ENCODE measurements at regions not wholly inside any gene's neighbourhood (a gene's known extent, or its start where the extent isn't known, plus 50 kb on each side); places are given as distances from the start of the nearest gene placed in this dataset.
"Not testable (repeated sequence)": the region's sequence is repeated elsewhere in the genome, so short reads cannot be mapped to it uniquely, and the experiment has no call there.

DNA sequence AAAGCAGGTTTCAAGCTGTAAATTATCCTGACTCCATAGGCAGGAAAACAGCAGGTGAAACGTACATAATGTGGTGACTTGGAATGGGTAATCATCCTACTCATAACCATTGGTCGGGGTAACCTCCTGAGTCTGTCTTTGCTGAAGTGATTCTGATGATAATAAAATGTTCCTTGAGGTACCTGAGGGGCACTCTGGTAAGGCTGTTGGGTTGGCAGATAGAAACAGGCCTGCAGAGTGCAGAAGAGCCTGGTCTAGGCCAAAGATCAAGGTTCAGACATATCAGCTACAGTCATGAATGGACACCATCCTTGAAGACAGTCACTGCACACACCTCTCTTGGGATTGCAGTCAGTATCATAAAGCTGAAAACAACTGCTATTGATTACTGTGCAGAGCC, 174.7 kb upstream of the RPL34 start:
- Mint-ChIP-seq H3K36me3 (ENCODE audit: low read depth, unreplicated experiment) (no peaks in the 10 kb centered on the region), H3K4me1 (ENCODE audit: unreplicated experiment) (no peaks in the 10 kb centered on the region), H3K27me3 (ENCODE audit: unreplicated experiment) (no peaks in the 10 kb centered on the region), H3K4me3 (ENCODE audit: unreplicated experiment) (no peak overlapping the region), H3K27ac (ENCODE audit: unreplicated experiment) (no peak overlapping the region), H3K9me3 (ENCODE audit: unreplicated experiment) (no peaks in the 10 kb centered on the region)
- TF ChIP-seq, protein P1, sequence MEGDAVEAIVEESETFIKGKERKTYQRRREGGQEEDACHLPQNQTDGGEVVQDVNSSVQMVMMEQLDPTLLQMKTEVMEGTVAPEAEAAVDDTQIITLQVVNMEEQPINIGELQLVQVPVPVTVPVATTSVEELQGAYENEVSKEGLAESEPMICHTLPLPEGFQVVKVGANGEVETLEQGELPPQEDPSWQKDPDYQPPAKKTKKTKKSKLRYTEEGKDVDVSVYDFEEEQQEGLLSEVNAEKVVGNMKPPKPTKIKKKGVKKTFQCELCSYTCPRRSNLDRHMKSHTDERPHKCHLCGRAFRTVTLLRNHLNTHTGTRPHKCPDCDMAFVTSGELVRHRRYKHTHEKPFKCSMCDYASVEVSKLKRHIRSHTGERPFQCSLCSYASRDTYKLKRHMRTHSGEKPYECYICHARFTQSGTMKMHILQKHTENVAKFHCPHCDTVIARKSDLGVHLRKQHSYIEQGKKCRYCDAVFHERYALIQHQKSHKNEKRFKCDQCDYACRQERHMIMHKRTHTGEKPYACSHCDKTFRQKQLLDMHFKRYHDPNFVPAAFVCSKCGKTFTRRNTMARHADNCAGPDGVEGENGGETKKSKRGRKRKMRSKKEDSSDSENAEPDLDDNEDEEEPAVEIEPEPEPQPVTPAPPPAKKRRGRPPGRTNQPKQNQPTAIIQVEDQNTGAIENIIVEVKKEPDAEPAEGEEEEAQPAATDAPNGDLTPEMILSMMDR (IDR thresholded peaks at IDR 0.05; ENCODE audit: unreplicated experiment): no peak
- no peak for DNase-seq (ENCODE audit: low spot score)

DNA sequence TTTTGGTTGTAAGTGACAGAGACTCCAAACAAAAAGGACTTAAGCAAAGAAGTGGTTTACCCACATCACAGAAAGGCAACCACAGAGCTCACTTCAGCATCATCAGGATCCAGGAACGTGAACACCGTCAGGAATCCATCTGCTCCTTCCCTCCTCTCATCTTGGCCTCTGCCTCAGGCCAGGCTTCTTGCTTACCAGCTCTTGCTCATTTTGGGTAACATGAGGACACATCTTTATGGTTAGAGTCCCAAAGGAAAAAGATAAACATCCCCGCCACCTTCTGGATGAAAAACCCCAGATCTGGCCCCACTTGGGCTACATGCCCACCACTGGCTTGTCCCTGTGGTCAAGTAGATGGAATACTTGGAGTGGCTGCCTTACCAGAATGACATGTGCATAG, 176.8 kb upstream of the RPL34 start:
- no peaks in the 10 kb centered on the region for H3K27me3 Mint-ChIP-seq (ENCODE audit: unreplicated experiment)
- H3K9me3 Mint-ChIP-seq (ENCODE audit: unreplicated experiment): no peaks in the 10 kb centered on the region
- H3K4me1 Mint-ChIP-seq (ENCODE audit: unreplicated experiment): no peaks in the 10 kb centered on the region
- DNase-seq (ENCODE audit: low spot score): no peak
- TF ChIP-seq, protein P1 (IDR thresholded peaks at IDR 0.05; ENCODE audit: unreplicated experiment): no peak
- H3K4me3 Mint-ChIP-seq (ENCODE audit: unreplicated experiment): no peak overlapping the region
- H3K36me3 Mint-ChIP-seq (ENCODE audit: low read depth, unreplicated experiment): no peaks in the 10 kb centered on the region
- H3K27ac Mint-ChIP-seq (ENCODE audit: unreplicated experiment): no peak overlapping the region

DNA sequence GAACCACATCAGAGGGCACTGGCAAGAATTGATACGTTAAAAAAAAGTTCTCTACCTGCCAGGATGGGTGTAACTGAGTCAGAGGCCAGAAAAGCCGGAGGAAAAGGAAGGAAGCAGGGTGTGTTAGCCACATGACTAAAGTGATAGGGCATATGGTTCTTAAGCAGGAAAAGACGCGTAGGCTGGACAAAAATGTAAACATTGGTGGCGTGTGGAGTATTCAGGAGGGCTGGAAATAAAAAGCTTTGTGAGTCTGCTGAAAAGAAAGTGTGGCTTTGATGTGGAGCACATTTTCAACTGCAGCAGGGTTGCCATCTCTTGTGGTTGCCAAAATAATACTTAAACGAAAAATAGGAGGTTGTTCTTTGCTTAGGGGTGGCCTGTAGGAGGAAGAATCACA, 186.5 kb upstream of the RPL34 start:
- Mint-ChIP-seq H3K27ac (ENCODE audit: unreplicated experiment) (no peak overlapping the region), H3K36me3 (ENCODE audit: low read depth, unreplicated experiment) (no peaks in the 10 kb centered on the region), H3K9me3 (ENCODE audit: unreplicated experiment) (no peaks in the 10 kb centered on the region), H3K4me3 (ENCODE audit: unreplicated experiment) (no peak overlapping the region), H3K4me1 (ENCODE audit: unreplicated experiment) (peaks cover 5% of the 10 kb centered on the region), H3K27me3 (ENCODE audit: unreplicated experiment) (peaks cover 2% of the 10 kb centered on the region)
- TF ChIP-seq, protein P1 (IDR thresholded peaks at IDR 0.05; ENCODE audit: unreplicated experiment): no peak
- DNase-seq (ENCODE audit: low spot score): no peak

DNA sequence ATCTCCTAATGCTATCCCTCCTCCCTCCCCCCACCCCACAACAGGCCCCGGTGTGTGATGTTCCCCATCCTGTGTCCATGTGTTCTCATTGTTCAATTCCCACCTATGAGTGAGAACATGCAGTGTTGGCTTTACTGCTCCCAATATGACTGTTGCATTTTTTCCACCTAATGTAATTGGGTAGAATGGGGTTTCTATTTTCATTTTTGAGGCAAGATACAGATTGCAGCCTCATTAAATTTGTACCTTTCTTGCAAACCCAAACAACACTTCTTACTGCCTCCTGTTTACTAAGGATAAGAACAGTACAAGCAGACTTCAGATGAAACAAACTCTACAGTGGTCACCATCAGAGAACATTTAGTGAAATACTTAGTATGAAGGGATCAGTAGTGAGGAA, 187.0 kb upstream of the RPL34 start:
- H3K27ac Mint-ChIP-seq (ENCODE audit: unreplicated experiment): not testable (repeated sequence)

DNA sequence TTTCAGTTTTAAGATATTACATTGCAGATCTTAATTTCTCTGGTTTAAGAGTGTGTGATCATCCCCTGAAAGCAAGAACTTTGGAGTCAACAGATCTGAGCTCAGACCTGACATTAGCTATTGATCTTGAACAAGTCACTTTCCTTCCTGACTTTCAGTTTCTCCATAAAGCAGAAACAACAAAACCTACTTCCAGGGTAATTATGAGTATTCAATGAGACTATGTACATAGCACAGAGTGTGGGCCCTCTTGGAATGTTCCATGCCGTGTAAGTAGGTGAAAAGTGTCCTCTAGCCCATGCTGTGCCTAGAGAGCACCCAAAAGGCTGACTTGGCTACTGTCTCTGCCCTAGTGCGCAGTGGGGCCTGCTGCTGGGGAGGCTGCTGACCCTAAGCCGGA, 188.0 kb upstream of the RPL34 start:
- DNase-seq (ENCODE audit: low spot score): no peak
- Mint-ChIP-seq H3K9me3 (ENCODE audit: unreplicated experiment) (no peaks in the 10 kb centered on the region), H3K27ac (ENCODE audit: unreplicated experiment) (no peak overlapping the region), H3K4me3 (ENCODE audit: unreplicated experiment) (no peak overlapping the region), H3K27me3 (ENCODE audit: unreplicated experiment) (peaks cover 2% of the 10 kb centered on the region), H3K36me3 (ENCODE audit: low read depth, unreplicated experiment) (no peaks in the 10 kb centered on the region), H3K4me1 (ENCODE audit: unreplicated experiment) (peaks cover 5% of the 10 kb centered on the region)
- TF ChIP-seq, protein P1 (IDR thresholded peaks at IDR 0.05; ENCODE audit: unreplicated experiment): no peak

More for the DNA sequence above, 187.0 kb upstream of the RPL34 start:
- not testable (repeated sequence) for H3K4me3 Mint-ChIP-seq (ENCODE audit: unreplicated experiment); H3K9me3 Mint-ChIP-seq (ENCODE audit: unreplicated experiment); H3K27me3 Mint-ChIP-seq (ENCODE audit: unreplicated experiment); H3K36me3 Mint-ChIP-seq (ENCODE audit: low read depth, unreplicated experiment); H3K4me1 Mint-ChIP-seq (ENCODE audit: unreplicated experiment); DNase-seq (ENCODE audit: low spot score)

DNA sequence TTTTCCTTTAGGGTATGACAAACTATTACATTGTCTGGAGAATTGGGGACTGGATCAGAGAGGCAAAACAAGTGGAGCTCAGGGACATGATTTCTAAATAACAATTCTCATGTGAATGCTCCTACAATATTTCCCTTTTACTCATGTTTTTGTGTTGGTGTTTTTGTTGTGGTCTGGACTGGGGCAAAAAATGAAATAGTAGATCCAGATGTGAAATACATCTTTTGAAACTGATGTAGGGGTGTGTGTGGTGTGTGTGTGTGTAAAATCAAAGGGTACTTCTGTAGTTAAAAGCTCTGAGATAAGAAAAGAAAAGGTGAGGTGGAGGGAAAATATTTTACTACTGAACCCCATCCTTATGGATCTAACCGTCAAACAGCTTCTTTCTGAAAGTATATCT, 188.4 kb upstream of the RPL34 start:
- H3K9me3 Mint-ChIP-seq (ENCODE audit: unreplicated experiment): no peaks in the 10 kb centered on the region

More for the DNA sequence above, 188.4 kb upstream of the RPL34 start:
- DNase-seq (ENCODE audit: low spot score): no peak
- Mint-ChIP-seq H3K4me3 (ENCODE audit: unreplicated experiment) (no peak overlapping the region), H3K4me1 (ENCODE audit: unreplicated experiment) (peaks cover 5% of the 10 kb centered on the region), H3K27ac (ENCODE audit: unreplicated experiment) (no peak overlapping the region), H3K27me3 (ENCODE audit: unreplicated experiment) (peaks cover 2% of the 10 kb centered on the region), H3K36me3 (ENCODE audit: low read depth, unreplicated experiment) (no peaks in the 10 kb centered on the region)
- TF ChIP-seq, protein P1 (IDR thresholded peaks at IDR 0.05; ENCODE audit: unreplicated experiment): no peak
